ENCODE measurements at regions not wholly inside any gene's neighbourhood (a gene's known extent, or its start where the extent isn't known, plus 50 kb on each side); places are given as distances from the start of the nearest gene placed in this dataset.

DNA sequence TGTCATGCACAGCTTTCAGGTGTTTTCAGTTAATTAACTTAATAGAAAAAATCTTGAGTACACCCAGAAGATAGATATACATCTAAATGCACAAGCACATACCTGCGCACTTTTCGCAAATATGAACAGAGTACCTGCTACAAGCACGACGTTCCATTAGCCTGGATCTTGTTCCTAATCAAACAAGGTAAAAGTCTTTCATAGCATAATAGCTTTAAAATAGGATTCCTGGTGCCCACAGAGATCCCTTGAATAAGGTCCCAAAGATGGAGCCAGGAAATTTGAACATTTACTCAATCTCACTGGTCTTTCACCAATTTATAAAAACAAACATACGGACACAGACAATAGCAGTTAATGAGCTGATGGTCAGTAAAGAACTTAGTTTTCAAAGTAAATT, 689.8 kb upstream of the CHORDC1 start:
- no peak for DNase-seq

DNA sequence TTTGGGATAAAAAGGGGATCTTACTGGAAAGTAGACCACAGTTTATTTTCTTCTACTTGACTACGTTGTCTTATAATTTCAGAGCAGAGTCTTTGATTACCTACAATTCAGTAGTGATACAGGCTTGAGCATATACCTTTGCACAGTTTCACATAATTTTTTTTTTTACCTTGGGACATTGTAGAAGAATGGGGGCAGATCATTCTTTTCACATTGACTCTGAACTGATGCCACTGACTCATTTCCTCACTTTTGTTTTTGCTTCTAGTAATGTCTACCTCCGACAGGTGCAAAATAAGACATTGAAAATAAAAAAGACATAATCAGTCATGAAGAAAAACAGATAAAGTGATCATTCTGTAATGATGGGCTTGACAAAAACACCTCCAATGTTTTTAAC, 688.3 kb upstream of the CHORDC1 start:
- no peak for DNase-seq

DNA sequence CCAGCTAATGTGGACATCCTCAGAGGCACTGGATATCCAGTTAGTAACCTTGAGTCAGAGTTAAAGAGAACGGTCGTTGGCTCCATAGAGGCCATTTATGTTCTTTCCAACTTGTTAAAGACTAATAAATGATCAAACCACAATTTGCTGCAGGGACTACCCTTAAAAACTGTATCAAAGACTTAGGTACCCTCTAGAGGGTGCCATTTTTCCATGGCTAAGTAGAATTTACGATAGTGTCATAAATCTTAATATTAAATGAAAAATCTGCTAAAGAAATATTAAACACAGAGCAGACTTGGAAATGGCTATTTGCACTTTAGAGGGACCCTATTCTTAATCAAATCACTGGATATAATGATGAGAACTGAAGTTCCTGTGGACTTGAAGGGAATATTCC, 685.2 kb upstream of the CHORDC1 start:
- DNase-seq: no peak

DNA sequence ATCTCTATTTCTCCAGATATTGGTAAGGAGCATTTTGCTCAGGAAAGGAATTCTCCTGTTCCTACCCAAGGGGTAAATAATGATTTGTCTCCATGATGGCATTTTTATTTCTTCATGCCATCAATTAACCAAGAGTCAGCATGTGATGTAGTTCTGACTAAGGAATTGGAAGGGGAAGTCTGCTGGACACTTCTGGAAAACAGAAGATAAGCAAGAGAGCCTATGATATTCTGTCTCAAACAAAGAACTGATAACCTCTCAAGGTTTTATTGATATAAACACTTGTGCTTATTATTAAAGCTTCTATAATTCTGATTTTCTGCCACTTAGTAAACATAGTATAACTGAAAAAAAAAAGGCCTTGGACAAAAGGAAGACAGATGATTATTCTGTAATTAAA, 673.0 kb upstream of the CHORDC1 start:
- no peak for DNase-seq

DNA sequence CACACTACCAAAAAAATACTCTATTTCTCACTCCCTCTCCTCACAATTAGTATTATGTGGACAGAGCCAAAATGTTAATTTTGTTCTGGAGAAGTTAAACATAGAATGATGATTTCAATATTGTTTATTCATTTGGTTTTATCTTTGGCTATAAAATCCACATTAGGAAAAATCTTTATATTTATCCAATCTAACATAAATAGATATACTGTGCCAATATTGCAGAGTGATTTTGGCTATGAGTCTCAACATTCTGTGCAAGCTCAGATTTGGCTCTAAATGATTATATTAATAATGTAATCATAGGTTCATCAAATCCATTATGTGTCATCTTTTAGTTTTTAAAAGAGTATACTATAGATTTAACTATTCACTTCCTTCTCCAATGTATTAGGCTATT, 667.5 kb upstream of the CHORDC1 start:
- DNase-seq: no peak

DNA sequence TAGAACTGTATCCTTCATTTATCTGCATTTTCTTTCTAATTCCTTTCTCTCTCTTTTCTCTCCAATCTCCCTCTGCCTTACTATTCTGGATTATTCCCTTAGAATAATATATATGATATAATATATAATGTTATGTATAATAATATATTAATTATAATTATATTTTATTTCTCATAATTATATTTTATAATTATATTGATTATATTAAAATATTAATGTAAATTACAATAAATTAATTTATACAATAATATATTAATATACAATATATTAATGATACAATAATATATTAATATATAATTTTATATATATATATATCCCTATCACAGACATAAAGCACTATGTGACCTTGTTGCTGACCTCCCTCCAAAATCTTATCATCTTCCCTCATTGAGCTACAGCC, 661.3 kb upstream of the CHORDC1 start:
- DNase-seq: no peak

DNA sequence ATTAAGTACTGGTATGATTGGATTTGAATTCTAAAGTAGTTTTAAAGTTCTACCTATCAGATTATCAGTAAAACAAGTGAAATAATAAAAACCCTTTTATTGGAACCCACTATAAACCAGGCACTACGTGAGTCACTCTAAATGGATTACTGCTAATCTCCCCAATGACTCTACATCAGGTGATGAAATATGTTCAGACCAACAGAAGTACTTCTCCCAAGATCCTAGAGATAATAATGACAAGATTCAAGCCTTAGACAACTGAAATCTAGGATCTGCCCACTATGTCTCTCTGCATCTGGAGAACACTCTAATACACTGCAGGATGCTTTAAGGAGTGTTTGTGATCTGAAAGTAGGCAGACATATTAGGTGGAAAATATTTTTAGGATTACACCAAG, 652.1 kb upstream of the CHORDC1 start:
- no peak for DNase-seq

DNA sequence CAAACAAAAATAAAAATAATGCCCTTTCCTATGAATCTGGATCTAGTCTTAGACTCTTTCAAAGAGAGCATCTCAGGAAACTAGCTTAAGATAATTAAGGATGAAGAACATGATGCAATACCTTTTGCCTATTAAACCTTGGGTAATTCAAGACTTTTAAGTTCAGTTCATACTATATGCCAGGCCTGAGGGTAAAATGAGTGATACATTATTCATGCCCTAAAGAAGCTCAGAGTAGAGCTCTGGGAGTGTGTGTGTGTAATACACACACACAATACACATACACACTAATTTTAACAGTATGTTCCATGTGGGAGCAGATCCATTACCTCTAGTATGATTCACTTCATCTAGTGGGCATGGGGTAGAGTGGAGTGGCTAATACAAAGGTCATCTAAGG, 651.4 kb upstream of the CHORDC1 start:
- no peak for DNase-seq

DNA sequence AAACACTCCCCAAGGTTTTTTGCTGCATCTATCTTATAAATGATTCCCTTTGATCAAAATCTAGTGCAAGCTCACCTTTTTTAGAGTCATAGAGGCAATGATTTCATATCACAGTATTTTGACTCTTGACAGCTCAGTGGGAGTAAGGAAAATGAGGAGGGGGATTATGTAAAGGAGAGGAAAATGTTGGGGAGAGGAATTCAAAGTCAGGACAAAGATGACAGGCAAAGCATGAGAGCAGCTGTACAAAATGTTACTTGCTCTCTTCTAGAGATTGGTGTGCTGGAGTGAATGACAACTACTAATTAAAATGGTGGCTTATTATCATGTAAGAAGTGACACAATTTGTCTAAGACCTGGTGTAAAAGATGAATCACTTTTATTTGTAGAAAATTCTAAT, 644.6 kb upstream of the CHORDC1 start:
- DNase-seq: no peak

DNA sequence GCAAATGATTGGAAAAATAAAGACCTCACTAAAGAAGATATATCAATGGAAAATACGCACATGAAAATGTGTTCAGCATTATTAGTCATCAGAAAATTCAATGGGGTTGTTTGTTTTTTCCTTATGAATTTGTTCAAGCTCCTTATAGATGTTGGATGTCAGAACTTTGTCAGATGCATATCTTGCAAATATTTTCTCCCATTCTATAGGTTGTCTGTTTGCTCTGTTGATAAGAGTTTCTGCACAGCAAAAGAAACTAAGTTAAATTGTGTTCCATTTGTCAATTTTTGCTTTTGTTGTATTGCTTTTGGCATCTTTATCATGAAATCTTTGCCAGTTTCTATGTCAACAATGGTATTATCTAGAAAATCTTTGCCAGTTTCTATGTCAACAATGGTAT, 633.9 kb upstream of the CHORDC1 start:
- DNase-seq: no peak

DNA sequence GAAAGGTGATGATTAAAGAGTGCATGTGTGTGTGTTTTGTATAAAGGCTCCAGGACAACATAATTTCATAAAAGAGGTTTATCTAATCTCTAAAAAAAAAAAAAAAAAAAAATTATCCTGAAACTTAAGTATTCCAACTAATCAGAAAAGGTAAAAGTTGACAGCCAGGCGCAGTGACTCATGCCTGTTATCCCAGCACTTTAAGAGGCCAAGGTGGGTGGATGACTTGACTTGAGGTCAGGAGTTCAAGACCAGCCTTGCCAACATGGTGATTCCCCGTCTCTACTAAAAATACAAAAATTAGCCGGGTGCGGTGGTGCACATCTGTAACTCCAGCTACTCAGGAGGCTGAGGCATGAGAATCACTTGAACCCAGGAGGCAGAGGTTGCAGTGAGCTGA, 632.7 kb upstream of the CHORDC1 start:
- DNase-seq: no peak

DNA sequence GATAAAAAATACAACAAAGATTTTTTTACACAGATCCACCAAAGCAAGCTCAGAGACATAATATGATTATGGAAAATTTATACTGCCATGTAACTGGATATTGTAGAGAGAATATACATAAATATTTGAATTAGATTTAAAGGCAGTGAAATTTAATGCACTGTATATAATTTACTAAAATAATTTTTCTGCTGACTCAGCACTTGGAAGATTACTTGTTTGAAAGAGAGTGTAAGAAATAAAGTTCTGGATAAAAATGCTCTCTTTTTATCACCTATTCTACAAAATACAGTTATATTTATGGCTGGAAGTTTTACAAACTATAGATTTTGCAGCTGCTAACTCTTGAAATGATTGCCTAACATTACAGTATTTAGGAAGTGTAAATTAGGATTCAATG, 628.3 kb upstream of the CHORDC1 start:
- no peak for DNase-seq

DNA sequence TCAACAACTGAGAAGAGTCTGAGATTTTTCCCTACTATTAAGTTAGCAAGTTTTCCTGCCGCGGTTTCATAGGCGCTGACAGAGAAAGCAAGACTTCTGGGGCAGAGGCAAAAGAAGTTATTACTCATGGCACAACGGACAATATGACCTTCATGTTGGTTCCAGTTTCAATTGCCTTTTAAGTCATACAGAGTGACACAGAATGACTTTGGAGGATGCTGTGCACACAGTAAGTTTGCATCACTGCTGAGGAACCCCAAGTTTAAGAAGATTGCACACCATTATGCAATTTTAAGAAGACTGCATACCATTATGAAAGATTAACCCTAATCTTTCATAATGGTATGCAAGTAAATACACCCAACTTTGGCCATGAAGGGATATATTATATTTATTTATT, 626.5 kb upstream of the CHORDC1 start:
- DNase-seq: no peak

DNA sequence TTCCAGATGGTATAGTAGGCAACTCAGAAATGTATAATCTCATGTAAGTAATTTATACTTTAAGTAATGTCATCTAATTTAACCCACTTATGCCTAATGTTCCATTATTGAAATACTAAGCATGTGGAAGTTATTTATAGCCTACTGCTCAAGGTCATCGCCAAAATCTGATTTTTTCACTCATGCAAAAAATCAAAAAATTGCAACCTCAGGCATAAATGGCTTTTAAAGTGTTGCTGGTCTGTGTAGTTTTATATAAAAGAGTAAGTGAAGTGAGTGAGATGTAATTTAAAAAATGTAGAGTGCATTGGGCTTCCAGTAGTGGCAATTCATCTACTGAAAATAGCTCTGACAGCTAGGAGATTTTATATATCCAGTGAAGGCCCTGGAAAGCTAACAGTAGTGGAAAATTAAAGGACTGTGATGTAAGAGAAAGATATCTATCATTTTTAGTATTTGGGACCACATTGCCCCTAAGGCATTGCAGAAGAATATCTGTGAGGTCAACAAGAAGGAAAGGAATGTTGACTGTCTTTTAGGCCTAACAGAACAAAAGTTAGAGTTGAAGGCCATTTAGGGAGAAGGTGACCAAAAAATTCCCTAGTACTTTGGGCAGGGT, 624.5 kb upstream of the CHORDC1 start:
- no peak for DNase-seq

DNA sequence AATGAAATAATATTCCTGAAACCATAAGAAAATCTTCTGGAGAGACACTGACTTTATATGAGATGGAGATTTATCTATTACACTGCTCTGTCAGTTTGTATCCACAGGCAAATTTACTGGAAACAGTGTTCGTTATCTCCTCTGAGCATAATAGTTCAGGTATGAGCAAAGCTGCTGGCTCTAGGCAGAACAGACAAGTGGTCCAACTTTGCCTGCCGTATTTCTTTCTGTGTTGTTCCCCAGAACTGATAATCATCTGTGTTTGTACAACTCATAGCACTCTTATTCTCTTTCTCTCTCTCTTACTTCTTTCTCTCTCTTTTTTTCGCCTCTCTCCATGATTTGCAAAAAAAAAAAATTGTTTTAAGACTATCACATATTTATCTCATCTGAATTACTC, 623.8 kb upstream of the CHORDC1 start:
- DNase-seq: no peak

DNA sequence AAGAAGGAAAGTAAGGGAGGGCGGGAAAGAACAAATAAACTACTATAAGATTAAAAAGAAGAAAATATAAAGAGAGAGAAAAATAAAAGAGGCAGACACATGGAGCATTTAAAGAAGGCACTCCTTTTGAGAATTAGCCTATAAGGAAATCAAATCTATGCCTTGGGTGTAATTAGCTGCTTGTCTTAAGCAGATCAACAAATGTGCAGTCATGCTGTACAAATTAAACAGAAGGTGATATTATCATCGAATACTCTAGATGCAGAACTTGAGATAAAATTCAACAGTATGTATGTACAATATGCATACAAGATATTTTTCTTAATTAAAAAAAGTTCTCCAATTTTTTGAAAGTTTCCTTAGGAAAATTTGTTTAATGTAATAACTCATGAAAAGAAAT, 623.0 kb upstream of the CHORDC1 start:
- no peak for DNase-seq

DNA sequence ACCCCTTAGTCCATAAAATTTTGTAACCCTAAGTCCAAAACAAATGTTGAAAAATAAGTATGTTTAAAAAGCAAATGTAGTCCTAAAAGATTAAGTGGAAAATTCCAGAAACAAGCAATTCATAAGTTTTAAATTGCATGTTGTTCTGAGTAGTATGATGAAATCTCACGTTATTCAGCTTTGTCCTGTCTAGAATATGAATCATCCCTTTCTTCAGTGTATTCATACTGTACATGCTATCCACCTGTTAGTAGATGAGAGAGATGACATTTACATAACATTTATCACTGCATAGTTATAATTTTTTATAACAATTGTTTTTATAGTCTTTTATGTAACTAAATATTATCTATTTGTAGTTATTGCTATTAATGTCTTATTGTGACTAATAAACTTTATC, 622.3 kb upstream of the CHORDC1 start:
- DNase-seq: no peak

DNA sequence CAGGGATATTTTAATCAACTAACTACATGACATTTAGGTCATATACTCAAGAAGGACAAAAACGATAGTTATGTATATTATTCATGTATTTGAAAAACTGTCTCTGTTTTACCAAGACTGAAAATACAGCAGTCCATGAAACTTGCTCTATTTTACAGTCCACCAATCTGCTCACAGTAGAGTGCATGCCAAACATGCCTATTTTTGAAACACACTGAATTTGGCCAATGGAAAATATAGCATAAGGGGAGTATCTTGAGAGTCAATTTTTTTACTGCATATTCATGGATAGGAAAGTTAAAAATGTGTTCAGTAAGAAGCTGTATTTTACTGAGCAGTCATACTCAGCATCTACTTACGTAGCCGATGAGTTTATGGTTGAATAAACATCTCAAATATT, 621.2 kb upstream of the CHORDC1 start:
- no peak for DNase-seq

DNA sequence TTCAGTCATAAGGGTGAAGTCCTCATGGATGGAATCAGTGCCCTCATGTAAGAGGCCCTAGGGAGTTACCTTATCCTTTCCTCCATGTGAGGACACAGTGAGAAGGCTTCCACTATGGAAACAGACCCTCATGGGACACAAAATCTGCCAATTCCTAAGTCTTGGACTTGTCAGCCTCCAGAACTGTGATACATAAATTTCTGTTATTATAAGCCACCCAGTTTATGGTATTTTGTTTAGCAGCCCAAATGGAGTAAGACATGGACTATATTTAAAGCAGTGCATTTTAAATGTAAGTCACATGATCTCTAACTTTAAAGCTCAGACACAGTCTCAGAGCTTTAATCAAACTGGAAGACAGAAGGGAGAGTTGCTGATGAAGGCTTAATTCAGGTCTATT, 619.8 kb upstream of the CHORDC1 start:
- no peak for DNase-seq

DNA sequence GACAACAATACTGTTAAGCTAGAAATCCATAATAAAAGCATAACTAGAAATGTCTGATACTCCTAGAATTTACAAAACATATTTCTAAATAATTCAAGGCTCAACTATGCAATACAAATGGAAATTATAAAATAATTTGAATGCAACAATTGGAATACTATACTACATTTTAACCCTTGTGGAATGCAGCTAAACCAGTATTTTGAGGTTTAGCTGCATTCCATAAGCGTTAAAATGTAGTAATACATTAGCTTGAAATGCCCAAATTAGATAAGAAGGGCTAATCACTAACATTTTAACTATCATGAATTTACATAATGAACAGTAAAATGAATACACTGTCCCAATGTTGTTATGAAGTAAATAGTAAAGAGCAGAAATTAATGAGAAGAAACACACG, 617.2 kb upstream of the CHORDC1 start:
- no peak for DNase-seq

DNA sequence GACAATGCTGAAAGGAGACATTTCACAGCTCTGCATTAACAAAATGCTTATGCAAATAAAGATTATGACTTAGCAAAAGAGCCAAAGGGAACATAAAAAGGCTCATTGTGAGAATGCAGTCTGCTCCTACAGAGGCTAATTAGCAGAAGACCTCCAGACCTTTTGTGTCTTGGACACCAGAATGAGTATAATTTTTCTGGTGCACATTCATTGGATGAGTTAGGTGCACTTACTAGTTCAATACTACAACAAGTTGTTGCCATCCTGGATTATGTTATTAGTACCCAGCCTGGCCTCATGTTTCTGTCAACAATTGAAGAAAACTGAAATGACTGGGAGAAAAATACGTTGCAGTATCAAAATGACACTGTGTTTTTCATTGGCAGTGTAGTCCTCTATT, 613.2 kb upstream of the CHORDC1 start:
- DNase-seq: no peak

DNA sequence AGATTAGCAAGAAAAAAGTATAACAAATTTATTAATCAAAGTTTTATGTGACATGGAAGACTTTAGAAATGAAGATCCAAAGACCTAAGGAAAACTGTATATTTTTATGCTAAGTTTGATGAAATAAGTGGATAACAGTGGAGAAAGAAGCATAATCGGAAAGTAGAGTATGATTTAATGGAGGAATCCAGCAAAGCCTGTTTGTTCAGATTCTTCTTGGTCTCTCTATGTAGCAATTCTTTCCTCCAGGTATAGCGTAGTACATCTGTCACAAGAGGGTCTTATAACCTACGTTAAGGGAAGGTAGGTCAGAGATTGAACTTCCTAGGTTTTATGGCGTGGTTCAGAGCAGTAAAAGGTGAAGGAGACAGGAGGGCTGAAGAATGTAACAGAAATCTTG, 600.6 kb upstream of the CHORDC1 start:
- DNase-seq: no peak

DNA sequence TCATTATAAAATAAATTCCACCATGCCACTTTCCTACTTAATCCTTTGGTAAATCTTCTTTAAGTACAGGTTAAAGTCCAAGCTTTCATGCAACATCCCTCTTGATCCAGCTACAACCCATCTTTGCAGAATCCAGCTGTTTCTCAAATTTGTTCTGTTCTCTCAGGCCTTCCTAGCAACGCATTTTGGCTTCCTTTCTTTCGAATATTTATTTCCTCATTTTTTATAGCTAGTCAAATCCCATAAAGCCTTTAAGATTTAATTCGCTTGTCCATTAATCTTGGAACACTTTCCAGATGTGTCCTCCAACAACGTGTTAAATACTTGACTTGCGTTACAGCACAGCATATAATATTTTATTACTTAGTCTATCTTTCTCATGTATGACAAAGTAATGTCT, 600.1 kb upstream of the CHORDC1 start:
- no peak for DNase-seq

DNA sequence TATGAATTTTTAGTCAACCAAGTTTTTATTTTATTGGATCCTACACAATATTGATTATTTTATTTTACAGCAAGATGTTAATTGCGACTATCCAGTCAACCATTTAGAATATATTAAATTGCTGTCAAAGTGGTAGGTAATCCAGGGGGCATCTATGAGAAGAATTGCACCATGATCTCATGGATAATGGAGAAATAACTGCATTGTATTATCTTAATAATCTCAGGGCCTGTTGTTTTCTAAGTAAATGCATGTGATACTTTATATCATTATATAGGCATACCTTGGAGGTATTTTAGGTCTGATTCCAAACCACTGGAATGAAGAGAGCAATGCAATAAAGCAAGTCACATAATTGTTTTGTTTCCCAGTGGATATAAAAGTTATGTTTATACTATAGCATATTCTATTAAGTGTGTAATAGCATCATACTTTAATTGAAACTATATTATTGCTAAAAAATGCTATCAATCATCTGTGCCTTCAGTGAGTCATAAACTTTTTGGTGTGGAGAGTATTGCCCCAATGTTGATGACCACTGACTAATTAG, 595.4 kb upstream of the CHORDC1 start:
- no peak for DNase-seq

DNA sequence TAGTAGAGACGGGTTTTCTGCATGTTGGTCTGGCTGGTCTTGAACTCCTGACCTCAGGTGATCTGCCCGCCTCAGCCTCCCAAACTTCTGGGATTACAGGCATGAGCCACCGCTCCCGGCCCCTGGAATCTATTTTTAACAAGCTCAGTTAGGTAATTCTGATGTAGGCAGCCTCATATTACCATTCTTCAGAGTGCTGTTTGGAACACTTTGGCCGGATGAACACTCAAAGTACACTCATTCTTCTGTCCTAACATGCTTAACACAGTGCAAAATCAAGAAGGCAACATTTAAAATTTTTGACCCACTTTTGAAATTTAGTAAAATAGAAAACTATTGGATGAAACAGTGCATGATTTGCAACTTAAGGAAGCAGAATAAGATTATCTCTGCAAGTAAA, 586.7 kb upstream of the CHORDC1 start:
- DNase-seq: no peak

DNA sequence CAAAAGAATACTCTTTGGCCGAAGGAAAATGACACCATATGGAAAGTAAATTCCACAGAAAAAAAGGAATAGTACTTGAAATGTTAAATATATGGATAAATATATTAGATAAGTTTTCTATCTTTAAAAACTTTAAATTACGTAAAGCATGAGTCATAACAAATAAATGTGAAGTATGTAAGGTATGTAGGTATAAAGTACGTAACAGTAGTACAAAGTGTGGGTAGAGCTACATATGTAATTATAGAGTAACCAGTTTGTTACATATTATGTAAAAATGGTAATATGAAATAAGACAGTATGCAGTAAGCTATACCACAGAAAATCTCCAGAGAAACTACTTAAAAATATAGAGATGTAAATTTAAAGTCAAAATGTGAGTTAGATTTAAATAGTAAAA, 582.3 kb upstream of the CHORDC1 start:
- DNase-seq: no peak

Measured in fibroblast of skin of right quadriceps (primary cell).